Epithelial cell of esophagus (primary cell): ENCODE measurements at regions not wholly inside any gene's neighbourhood (a gene's known extent, or its start where the extent isn't known, plus 50 kb on each side); places are given as distances from the start of the nearest gene placed in this dataset.

Source experiments
- DNase-seq: peaks from one replicate; pipeline ENCODE4 v3.0.0; 2010; ENCODE audit warnings: low read depth
- H3K4me3 ChIP-seq: 2 replicates; pipeline ENCODE4 v1.5.1; 2011; ENCODE audit warnings: mild to moderate bottlenecking, low read length, control low read depth
- TF ChIP-seq, protein P1 (sequence below): IDR thresholded peaks from 2 replicates; pipeline ENCODE4 v1.5.1; 2011; ENCODE audit warnings: low read depth, mild to moderate bottlenecking, low read length, control low read depth, inconsistent platforms; ENCODE audit not compliant: insufficient read depth; ENCODE audit errors: missing control alignments

DNA sequence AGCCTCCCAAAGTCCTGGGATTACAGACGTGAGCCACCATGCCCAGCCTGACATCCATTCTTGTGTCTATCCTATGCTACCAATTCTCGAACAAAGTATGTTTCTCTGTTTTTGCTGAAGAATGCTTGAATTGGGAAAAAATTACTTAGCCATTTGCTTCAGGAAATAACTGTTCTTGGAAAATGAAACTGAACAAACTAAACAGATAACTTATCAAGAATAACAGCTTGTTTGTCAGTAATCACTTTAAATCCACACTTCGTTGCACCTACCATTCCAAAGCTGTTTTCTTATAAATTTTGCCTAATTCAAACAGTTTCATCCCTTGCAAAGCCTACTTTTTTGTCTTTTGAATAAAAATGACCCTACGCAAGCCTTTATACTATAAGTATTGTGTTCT, 672.9 kb downstream of the SUCLG1 start:
- H3K4me3 ChIP-seq: no peak overlapping the region
- TF ChIP-seq, protein P1, sequence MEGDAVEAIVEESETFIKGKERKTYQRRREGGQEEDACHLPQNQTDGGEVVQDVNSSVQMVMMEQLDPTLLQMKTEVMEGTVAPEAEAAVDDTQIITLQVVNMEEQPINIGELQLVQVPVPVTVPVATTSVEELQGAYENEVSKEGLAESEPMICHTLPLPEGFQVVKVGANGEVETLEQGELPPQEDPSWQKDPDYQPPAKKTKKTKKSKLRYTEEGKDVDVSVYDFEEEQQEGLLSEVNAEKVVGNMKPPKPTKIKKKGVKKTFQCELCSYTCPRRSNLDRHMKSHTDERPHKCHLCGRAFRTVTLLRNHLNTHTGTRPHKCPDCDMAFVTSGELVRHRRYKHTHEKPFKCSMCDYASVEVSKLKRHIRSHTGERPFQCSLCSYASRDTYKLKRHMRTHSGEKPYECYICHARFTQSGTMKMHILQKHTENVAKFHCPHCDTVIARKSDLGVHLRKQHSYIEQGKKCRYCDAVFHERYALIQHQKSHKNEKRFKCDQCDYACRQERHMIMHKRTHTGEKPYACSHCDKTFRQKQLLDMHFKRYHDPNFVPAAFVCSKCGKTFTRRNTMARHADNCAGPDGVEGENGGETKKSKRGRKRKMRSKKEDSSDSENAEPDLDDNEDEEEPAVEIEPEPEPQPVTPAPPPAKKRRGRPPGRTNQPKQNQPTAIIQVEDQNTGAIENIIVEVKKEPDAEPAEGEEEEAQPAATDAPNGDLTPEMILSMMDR: no peak
- DNase-seq: no peak

DNA sequence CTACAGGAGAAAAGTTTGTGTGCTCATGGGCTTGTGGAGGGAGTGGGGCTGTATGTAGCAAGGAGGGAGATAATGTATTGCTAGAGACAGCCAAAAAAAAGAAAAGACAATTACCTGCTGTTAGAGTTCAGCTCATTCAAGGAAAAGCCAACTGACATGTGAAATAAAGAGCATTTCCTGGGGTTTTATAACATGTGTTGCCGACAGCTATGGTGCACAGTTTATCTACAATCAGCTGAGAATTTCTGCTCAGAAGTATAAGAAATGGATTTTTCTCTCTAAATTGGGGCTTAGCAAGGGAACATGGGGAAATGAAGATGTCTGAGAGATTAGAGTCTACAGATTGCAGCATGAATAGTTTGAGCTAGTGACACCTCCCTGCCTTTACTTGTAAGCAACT, 674.1 kb downstream of the SUCLG1 start:
- no peak overlapping the region for H3K4me3 ChIP-seq
- TF ChIP-seq, protein P1: no peak
- no peak for DNase-seq

DNA sequence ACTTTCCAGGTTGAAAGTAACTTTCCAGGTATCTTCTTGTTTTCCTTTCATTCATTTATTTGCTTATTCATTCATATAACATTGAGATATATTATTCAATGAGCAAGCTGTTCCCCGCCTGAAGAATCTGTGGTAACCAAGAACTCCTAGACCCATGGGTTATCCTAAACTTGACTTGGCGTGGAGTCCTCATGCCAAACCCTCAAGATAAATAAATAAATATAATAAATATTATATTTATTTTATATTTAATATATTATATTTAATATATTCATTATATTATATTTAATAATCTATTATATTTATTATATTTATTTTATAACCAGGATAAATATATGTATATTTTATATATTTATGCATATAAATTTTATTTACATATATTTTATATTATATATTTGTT, 674.8 kb downstream of the SUCLG1 start:
- no peak overlapping the region for H3K4me3 ChIP-seq
- TF ChIP-seq, protein P1: no peak
- no peak for DNase-seq

DNA sequence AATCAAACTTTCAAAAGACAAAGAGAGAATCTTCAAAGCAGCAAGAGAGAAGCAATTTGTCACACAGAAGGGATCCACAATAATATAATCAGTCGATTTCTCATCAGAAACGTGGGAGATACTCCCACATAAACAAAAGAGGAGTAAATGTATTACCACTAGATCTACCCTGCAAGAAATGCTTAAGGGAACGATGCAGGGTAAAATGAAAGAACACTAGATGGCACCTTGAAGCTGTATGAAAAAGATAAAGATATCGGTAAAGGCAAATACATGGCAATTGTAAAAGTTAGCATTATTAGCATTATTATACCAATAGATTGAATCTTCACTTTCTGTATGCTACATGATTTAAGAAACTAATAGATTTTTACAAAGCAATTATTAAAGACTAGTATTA, 677.0 kb downstream of the SUCLG1 start:
- DNase-seq: peak; percentile 4
- H3K4me3 ChIP-seq: no peak overlapping the region
- TF ChIP-seq, protein P1: peak; percentile 8

DNA sequence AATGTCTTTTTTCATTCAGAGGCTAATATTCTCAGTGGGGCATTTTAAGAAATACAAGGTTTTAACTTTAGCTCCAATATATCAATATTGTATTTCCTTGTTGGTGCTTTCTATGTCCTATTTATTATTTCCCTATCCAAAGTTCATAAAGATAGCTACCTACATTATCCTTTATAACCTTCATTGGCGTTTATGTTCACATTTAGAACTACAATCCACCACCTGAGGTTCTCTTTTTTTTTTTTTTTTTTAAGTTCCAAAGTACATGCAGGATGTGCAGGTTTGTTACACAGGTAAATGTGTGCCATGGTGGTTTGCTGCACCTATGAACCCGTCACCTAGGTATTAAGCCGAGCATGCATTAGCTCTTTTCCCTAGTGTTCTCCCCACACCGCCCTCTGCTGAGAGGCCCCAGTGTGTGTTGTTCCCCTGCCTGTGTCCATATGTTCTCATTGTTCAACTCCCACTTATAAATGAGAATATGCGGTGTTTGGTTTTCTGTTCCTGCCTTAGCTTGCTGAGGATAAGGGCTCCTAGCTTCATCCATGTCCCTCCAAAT, 694.6 kb downstream of the SUCLG1 start:
- DNase-seq: no peak
- TF ChIP-seq, protein P1: no peak
- H3K4me3 ChIP-seq: no peak overlapping the region

DNA sequence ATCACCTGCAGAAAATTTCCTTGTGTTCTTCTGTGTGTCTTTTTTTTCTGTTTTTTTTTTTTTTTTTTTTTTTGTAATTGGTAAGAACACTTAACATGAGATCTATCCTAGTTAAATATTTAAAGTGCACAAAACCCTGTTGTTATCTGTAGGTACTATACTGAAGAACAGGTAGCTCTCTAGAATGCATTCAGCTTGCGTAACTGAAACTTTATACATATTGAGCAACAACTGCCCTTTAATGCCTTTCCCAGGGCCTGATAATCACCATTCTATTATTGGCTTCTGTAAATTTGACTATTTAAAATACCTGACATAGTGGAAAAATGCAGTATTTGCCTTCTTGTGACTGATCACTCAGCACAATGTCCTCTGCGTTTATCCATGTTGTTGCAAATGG, 701.8 kb downstream of the SUCLG1 start:
- H3K4me3 ChIP-seq: no peak overlapping the region
- TF ChIP-seq, protein P1: no peak
- peak; percentile 25 for DNase-seq

DNA sequence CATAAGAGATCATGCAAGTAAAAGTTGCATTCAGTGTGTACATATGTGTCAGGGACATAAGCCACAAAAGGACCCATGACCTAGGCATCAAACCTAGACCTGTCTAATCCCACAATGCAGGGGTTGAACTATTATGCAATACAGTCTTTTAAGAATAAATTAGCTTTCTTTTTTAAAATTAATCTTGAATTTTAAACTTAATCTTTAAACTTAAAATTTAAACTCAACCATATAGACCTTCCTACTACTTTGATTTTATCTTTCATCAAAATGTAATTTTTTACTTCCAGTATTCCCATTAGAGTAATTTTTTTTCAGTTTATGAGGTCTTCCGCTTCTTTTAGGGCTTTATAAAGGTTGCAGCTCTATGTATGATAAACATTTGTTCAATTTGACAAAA, 702.9 kb downstream of the SUCLG1 start:
- H3K4me3 ChIP-seq: no peak overlapping the region
- DNase-seq: no peak
- TF ChIP-seq, protein P1: no peak
